Natural killer cell (primary cell): ENCODE measurements at regions not wholly inside any gene's neighbourhood (a gene's known extent, or its start where the extent isn't known, plus 50 kb on each side); places are given as distances from the start of the nearest gene placed in this dataset.

Experiments used
- ATAC-seq, 3 donors: fragments of 150-1000 bp in 2 of 3; fragments of 200-7000 bp in 1 of 3; cut with Tn5 transposase; 1 replicate in 1 of 3; 2 replicates in 2 of 3; pipeline ENCODE4 v1.10.0; 2021; ENCODE audit warnings: mild to moderate bottlenecking in 2 of 3, moderate library complexity in 2 of 3
- DNase-seq, 2 donors: peaks; one replicate each; pipeline versions ENCODE4 v3.0.0 to v3.0.0-alpha.2; 2013 to 2021; ENCODE audit warnings: mixed read lengths in 1 of 2
- H3K27ac ChIP-seq: one replicate; pipeline ENCODE4 v1.5.1; 2013; ENCODE audit warnings: mild to moderate bottlenecking, low read length
- H3K27me3 ChIP-seq: one replicate; pipeline ENCODE4 v1.6.1; 2013; ENCODE audit warnings: low read length; ENCODE audit not compliant: control insufficient read depth, insufficient read depth
- H3K36me3 ChIP-seq: one replicate; pipeline ENCODE4 v1.6.1; 2013; ENCODE audit warnings: low read length; ENCODE audit not compliant: control insufficient read depth, insufficient read depth
- H3K4me1 ChIP-seq: one replicate; pipeline ENCODE4 v1.6.1; 2013; ENCODE audit warnings: low read length; ENCODE audit not compliant: control insufficient read depth, insufficient read depth
- H3K4me3 ChIP-seq: one replicate; pipeline ENCODE4 v1.5.1; 2013; ENCODE audit warnings: low read length
- H3K9me3 ChIP-seq: one replicate; pipeline ENCODE4 v1.6.1; 2013; ENCODE audit warnings: low read length; ENCODE audit not compliant: control insufficient read depth, insufficient read depth
- H3K27ac Mint-ChIP-seq, 2 donors: one replicate each; pipeline ENCODE4 v1.8.0; 2022; ENCODE audit warnings: mild to moderate bottlenecking in 2 of 2, mixed read lengths in 2 of 2, moderate library complexity in 1 of 2
- H3K27me3 Mint-ChIP-seq, 2 donors: one replicate each; pipeline ENCODE4 v1.8.0; 2022; ENCODE audit warnings: low read depth in 2 of 2, mixed read lengths in 2 of 2
- H3K36me3 Mint-ChIP-seq: one replicate; pipeline ENCODE4 v1.8.0; 2022; ENCODE audit warnings: mixed read lengths
- H3K4me1 Mint-ChIP-seq, 2 donors: one replicate each; pipeline ENCODE4 v1.8.0; 2022; ENCODE audit warnings: mixed read lengths in 2 of 2
- H3K4me3 Mint-ChIP-seq: one replicate; pipeline ENCODE4 v1.8.0; 2022; ENCODE audit warnings: mild to moderate bottlenecking, moderate library complexity, mixed read lengths
- H3K9me3 Mint-ChIP-seq, 2 donors: one replicate each; pipeline ENCODE4 v1.8.0; 2022; ENCODE audit warnings: mixed read lengths in 2 of 2
- CTCF ChIP-seq: fragments of 200-600 bp; IDR thresholded peaks from one replicate; pipeline ENCODE4 v1.8.0; 2022; ENCODE audit warnings: antibody characterized with exemption
- WGBS: methylation state at CpG from one replicate; pipeline ENCODE4 v1.1.7; 2013; ENCODE audit warnings: missing lambda C conversion rate; ENCODE audit not compliant: insufficient coverage; 5-methylcytosine and 5-hydroxymethylcytosine counted together
- intact Hi-C: fragments of 100-400 bp; cut with micrococcal nuclease; formaldehyde crosslinking; loops from one replicate; pipeline ENCODE4 v1.14.2; 2022

- H3K36me3 ChIP-seq: no peaks in the 10 kb centered on the region
- peaks cover 0 to 2% of the 10 kb centered on the region in 2 donors for H3K9me3 Mint-ChIP-seq
- DNase-seq (no peak), ATAC-seq (no peak)
- H3K27ac Mint-ChIP-seq: no peak overlapping the region
- no peaks in the 10 kb centered on the region for H3K27me3 Mint-ChIP-seq
- no peaks in the 10 kb centered on the region for H3K4me1 ChIP-seq
- H3K4me3 Mint-ChIP-seq: no peak overlapping the region
- no peaks in the 10 kb centered on the region for H3K9me3 ChIP-seq
- H3K4me3 ChIP-seq: no peak overlapping the region
- H3K27ac ChIP-seq: no peak overlapping the region
- no peaks in the 10 kb centered on the region for H3K36me3 Mint-ChIP-seq
- no peaks in the 10 kb centered on the region for H3K4me1 Mint-ChIP-seq
- no peak for TF ChIP-seq CTCF
- intact Hi-C loops: no loop called here
- H3K27me3 ChIP-seq: no peaks in the 10 kb centered on the region
These were observed 251.4 kb upstream of the POF1B start for GRCh38 chrX:85630901-85631300.

- intact Hi-C loops: no loop called here
- no peak for TF ChIP-seq CTCF
These were observed 247.9 kb upstream of the POF1B start for GRCh38 chrX:85627363-85627762.

GRCh38 chrX:85622635-85623034, 243.2 kb upstream of the POF1B start:
- ATAC-seq: no peak
- Mint-ChIP-seq H3K4me1 (no peaks in the 10 kb centered on the region), H3K36me3 (no peaks in the 10 kb centered on the region), H3K4me3 (no peak overlapping the region), H3K9me3 (peaks cover 0 to 1% of the 10 kb centered on the region in 2 donors), H3K27me3 (peaks cover 0 to 2% of the 10 kb centered on the region in 2 donors), H3K27ac (no peak overlapping the region)
- H3K27ac ChIP-seq: no peak overlapping the region
- DNase-seq: no peak
- no peaks in the 10 kb centered on the region for H3K27me3 ChIP-seq
- no peak overlapping the region for H3K4me3 ChIP-seq
- H3K9me3 ChIP-seq: no peaks in the 10 kb centered on the region
- WGBS: 90% methylated on average over 8 of the region's 8 CpGs
- TF ChIP-seq CTCF: no peak
- H3K36me3 ChIP-seq: no peaks in the 10 kb centered on the region
- intact Hi-C loops: no loop called here
- no peaks in the 10 kb centered on the region for H3K4me1 ChIP-seq

More at GRCh38 chrX:85627363-85627762, 247.9 kb upstream of the POF1B start:
- Histone ChIP-seq H3K4me3 (no peak overlapping the region), H3K4me1 (no peaks in the 10 kb centered on the region), H3K36me3 (no peaks in the 10 kb centered on the region), H3K9me3 (no peaks in the 10 kb centered on the region), H3K27ac (no peak overlapping the region), H3K27me3 (no peaks in the 10 kb centered on the region)
- Mint-ChIP-seq H3K4me3 (no peak overlapping the region), H3K4me1 (no peaks in the 10 kb centered on the region), H3K27me3 (no peaks in the 10 kb centered on the region), H3K36me3 (no peaks in the 10 kb centered on the region), H3K27ac (no peak overlapping the region), H3K9me3 (peaks cover 0 to 2% of the 10 kb centered on the region in 2 donors)
- DNase-seq: no peak
- no CpG with 5 or more reads among the region's 3 CpGs for WGBS
- ATAC-seq: no peak

GRCh38 chrX:85620466-85620865, 241.0 kb upstream of the POF1B start:
- no peak overlapping the region for H3K4me3 ChIP-seq
- no peaks in the 10 kb centered on the region for H3K9me3 ChIP-seq
- H3K27me3 Mint-ChIP-seq: peaks cover 0 to 15% of the 10 kb centered on the region in 2 donors
- no peaks in the 10 kb centered on the region for H3K27me3 ChIP-seq
- H3K4me1 Mint-ChIP-seq: no peaks in the 10 kb centered on the region
- H3K36me3 Mint-ChIP-seq: no peaks in the 10 kb centered on the region
- no peak overlapping the region for H3K27ac ChIP-seq
- ATAC-seq (no peak), DNase-seq (no peak)
- no peak overlapping the region for H3K27ac Mint-ChIP-seq
- no peaks in the 10 kb centered on the region for H3K9me3 Mint-ChIP-seq
- TF ChIP-seq CTCF: no peak
- WGBS: 56% methylated on average over 1 of the region's 1 CpG
- no peak overlapping the region for H3K4me3 Mint-ChIP-seq
- no peaks in the 10 kb centered on the region for H3K4me1 ChIP-seq
- intact Hi-C loops: no loop called here
- H3K36me3 ChIP-seq: no peaks in the 10 kb centered on the region
